ENCODE measurements at regions not wholly inside any gene's neighbourhood (a gene's known extent, or its start where the extent isn't known, plus 50 kb on each side); places are given as distances from the start of the nearest gene placed in this dataset.
"Not testable (repeated sequence)": the region's sequence is repeated elsewhere in the genome, so short reads cannot be mapped to it uniquely, and the experiment has no call there.

- intact Hi-C loops (cut with micrococcal nuclease): no loop called here
- H3K4me1 Mint-ChIP-seq: no peaks in the 10 kb centered on the region
- no peak for TF ChIP-seq CTCF (IDR thresholded peaks at IDR 0.05)
- Histone ChIP-seq H3K9me3 (ENCODE audit: control insufficient read depth, insufficient read depth, low read length) (no peaks in the 10 kb centered on the region), H3K4me3 (ENCODE audit: low read length) (no peak overlapping the region), H3K4me1 (ENCODE audit: control insufficient read depth, insufficient read depth, low read length) (no peaks in the 10 kb centered on the region), H3K27ac (ENCODE audit: low read length) (no peak overlapping the region), H3K36me3 (ENCODE audit: control insufficient read depth, insufficient read depth, low read length) (no peaks in the 10 kb centered on the region), H3K27me3 (ENCODE audit: control insufficient read depth, insufficient read depth, low read length) (no peaks in the 10 kb centered on the region)
- no peaks in the 10 kb centered on the region for H3K27me3 Mint-ChIP-seq (ENCODE audit: low read depth in 2 of 2)
- no peak overlapping the region for H3K27ac Mint-ChIP-seq
- H3K9me3 Mint-ChIP-seq: peaks cover 3% of the 10 kb centered on the region in 2 donors
- DNase-seq (no peak), ATAC-seq (no peak)
- H3K4me3 Mint-ChIP-seq: no peak overlapping the region
- 92% methylated on average over 1 of the region's 1 CpG for WGBS (ENCODE audit: insufficient coverage)
- H3K36me3 Mint-ChIP-seq: peaks cover 5% of the 10 kb centered on the region
These were observed 78.3 kb downstream of the GASK1B start for GRCh38 chr4:158094413-158095134.

DNA sequence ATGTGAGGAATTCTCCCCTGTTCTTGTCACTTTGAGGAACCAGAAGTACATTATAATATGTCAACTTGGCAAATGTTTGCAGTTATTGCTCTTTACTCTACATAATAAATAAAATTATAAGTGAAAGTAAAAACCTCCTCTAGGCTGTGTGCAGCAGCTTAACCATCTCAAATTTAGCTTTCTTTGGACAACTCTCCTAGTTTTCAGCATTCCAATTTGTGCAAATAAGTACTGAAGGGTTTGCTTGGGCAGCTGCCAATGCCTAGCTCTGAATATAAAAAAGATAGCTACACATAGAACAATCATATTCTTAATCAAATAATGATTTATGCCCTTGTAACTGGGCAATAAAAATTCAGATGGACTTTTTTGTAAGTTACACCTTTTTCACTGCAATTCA is 82.5 kb downstream of the GASK1B start:
- Mint-ChIP-seq H3K4me1 (no peaks in the 10 kb centered on the region), H3K9me3 (no peaks in the 10 kb centered on the region), H3K27ac (no peak overlapping the region), H3K36me3 (peaks cover 5% of the 10 kb centered on the region), H3K4me3 (no peak overlapping the region), H3K27me3 (ENCODE audit: low read depth in 2 of 2) (no peaks in the 10 kb centered on the region)
- ATAC-seq (no peak), DNase-seq (no peak)
- Histone ChIP-seq H3K36me3 (ENCODE audit: control insufficient read depth, insufficient read depth, low read length) (no peaks in the 10 kb centered on the region), H3K27me3 (ENCODE audit: control insufficient read depth, insufficient read depth, low read length) (no peaks in the 10 kb centered on the region), H3K4me1 (ENCODE audit: control insufficient read depth, insufficient read depth, low read length) (no peaks in the 10 kb centered on the region), H3K9me3 (ENCODE audit: control insufficient read depth, insufficient read depth, low read length) (no peaks in the 10 kb centered on the region), H3K4me3 (ENCODE audit: low read length) (no peak overlapping the region), H3K27ac (ENCODE audit: low read length) (no peak overlapping the region)
- no peak for TF ChIP-seq CTCF (IDR thresholded peaks at IDR 0.05)
- intact Hi-C loops (cut with micrococcal nuclease): no loop called here

- ATAC-seq; H3K4me1 ChIP-seq (ENCODE audit: control insufficient read depth, insufficient read depth, low read length); H3K9me3 Mint-ChIP-seq; H3K4me3 Mint-ChIP-seq; H3K36me3 Mint-ChIP-seq; H3K36me3 ChIP-seq (ENCODE audit: control insufficient read depth, insufficient read depth, low read length); DNase-seq; H3K4me3 ChIP-seq (ENCODE audit: low read length); H3K27me3 ChIP-seq (ENCODE audit: control insufficient read depth, insufficient read depth, low read length); H3K27ac Mint-ChIP-seq; H3K27ac ChIP-seq (ENCODE audit: low read length); H3K9me3 ChIP-seq (ENCODE audit: control insufficient read depth, insufficient read depth, low read length); H3K27me3 Mint-ChIP-seq (ENCODE audit: low read depth in 2 of 2); intact Hi-C loops (cut with micrococcal nuclease); H3K4me1 Mint-ChIP-seq: not testable (repeated sequence)
- 92% methylated on average over 20 of the region's 21 CpGs for WGBS (ENCODE audit: insufficient coverage)
These were observed 82.9 kb downstream of the GASK1B start for GRCh38 chr4:158089897-158090296.

DNA sequence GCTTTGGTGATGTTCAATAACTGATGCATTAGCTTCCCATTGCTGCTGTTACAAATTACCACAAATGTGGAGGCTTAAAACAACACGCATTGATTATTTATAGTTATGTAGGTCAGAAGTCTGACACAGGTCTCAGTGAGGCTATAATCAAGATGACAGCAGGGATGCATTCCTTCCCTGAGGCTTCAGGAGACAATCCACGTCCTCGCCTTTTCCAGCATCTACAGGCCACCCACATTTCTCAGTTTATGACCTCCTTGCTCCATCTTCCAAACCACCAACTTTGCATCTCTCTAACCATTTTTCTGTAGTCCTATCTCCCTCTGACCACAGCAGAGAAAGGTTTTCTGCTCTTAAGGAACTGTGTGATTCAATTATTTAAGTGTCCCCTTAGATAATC is 92.5 kb downstream of the GASK1B start:
- 84% methylated on average over 3 of the region's 3 CpGs for WGBS (ENCODE audit: insufficient coverage)
- Mint-ChIP-seq H3K4me3 (no peak overlapping the region), H3K36me3 (no peaks in the 10 kb centered on the region), H3K27ac (no peak overlapping the region), H3K27me3 (ENCODE audit: low read depth in 2 of 2) (no peaks in the 10 kb centered on the region), H3K4me1 (no peaks in the 10 kb centered on the region), H3K9me3 (peaks cover 8 to 11% of the 10 kb centered on the region in 2 donors)
- no peaks in the 10 kb centered on the region for H3K27me3 ChIP-seq (ENCODE audit: control insufficient read depth, insufficient read depth, low read length)
- no peak for TF ChIP-seq CTCF (IDR thresholded peaks at IDR 0.05)
- H3K4me3 ChIP-seq (ENCODE audit: low read length): no peak overlapping the region
- no peak for ATAC-seq
- H3K36me3 ChIP-seq (ENCODE audit: control insufficient read depth, insufficient read depth, low read length): no peaks in the 10 kb centered on the region
- no peak for DNase-seq
- intact Hi-C loops (cut with micrococcal nuclease): no loop called here
- H3K9me3 ChIP-seq (ENCODE audit: control insufficient read depth, insufficient read depth, low read length): peaks cover 10% of the 10 kb centered on the region
- no peak overlapping the region for H3K27ac ChIP-seq (ENCODE audit: low read length)
- no peaks in the 10 kb centered on the region for H3K4me1 ChIP-seq (ENCODE audit: control insufficient read depth, insufficient read depth, low read length)
